ENCODE measurements at regions not wholly inside any gene's neighbourhood (a gene's known extent, or its start where the extent isn't known, plus 50 kb on each side); places are given as distances from the start of the nearest gene placed in this dataset.

DNA sequence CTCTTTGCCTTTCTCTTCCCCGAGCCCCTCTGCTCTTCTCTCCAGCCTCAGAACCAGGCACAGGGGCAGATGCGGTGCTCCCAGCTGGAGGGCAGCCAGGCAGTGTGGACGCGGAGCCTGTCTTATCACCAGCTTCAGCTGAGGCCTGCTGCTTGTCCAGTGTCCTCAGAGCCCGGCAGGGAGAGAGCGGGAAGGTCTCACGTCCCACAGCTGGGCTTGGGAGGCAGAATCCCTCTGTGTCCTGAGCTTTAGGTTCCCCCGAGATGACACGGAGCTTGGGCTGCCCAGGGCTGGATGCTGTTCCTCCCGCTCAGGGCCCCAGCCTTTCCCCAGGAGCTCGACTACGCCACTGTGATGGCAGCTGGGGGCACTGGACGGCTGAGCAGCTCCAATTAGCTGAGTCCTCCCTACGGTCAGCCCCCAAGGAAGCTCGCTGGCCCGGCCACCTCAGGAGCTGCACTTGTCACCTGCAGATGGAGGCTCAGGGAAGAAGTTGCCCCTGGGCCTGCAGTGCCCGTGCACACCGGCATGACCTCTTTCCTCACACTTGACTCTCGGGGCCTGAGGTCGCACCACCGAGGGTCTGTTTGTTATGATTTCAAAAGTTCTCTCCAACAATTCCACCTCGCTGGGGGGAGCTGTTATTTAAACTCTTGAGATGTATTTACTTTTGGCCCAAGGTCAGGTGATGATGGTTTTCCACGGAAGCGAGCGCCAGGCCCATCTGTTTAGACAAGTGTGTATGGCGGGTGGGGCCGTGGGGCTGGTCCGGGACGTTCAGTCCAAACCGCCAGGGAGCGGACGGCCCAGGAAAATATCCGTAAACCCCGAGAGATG, 127.3 kb downstream of the SIK1 start:
- TF ChIP-seq, protein P1, sequence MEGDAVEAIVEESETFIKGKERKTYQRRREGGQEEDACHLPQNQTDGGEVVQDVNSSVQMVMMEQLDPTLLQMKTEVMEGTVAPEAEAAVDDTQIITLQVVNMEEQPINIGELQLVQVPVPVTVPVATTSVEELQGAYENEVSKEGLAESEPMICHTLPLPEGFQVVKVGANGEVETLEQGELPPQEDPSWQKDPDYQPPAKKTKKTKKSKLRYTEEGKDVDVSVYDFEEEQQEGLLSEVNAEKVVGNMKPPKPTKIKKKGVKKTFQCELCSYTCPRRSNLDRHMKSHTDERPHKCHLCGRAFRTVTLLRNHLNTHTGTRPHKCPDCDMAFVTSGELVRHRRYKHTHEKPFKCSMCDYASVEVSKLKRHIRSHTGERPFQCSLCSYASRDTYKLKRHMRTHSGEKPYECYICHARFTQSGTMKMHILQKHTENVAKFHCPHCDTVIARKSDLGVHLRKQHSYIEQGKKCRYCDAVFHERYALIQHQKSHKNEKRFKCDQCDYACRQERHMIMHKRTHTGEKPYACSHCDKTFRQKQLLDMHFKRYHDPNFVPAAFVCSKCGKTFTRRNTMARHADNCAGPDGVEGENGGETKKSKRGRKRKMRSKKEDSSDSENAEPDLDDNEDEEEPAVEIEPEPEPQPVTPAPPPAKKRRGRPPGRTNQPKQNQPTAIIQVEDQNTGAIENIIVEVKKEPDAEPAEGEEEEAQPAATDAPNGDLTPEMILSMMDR (IDR thresholded peaks at IDR 0.05), result no peak
- TF ChIP-seq POLR2AphosphoS5 (IDR thresholded peaks at IDR 0.05) (no peak), POLR2A (IDR thresholded peaks at IDR 0.05) (no peak)
